Osteocyte (in vitro differentiated cells): ENCODE measurements at regions not wholly inside any gene's neighbourhood (a gene's known extent, or its start where the extent isn't known, plus 50 kb on each side); places are given as distances from the start of the nearest gene placed in this dataset.

Experiments used
- DNase-seq: peaks from one replicate; pipeline ENCODE4 v3.0.0; 2021; ENCODE audit warnings: mixed read lengths; ENCODE audit not compliant: unreplicated experiment; ENCODE audit errors: extremely low spot score
- H3K27ac Mint-ChIP-seq: one replicate; pipeline ENCODE4 v1.8.0; 2021; ENCODE audit warnings: mild to moderate bottlenecking, mixed read lengths; ENCODE audit not compliant: unreplicated experiment
- H3K27me3 Mint-ChIP-seq: one replicate; pipeline ENCODE4 v1.8.0; 2021; ENCODE audit warnings: mixed read lengths; ENCODE audit not compliant: unreplicated experiment
- H3K36me3 Mint-ChIP-seq: one replicate; pipeline ENCODE4 v1.8.0; 2021; ENCODE audit warnings: mixed read lengths; ENCODE audit not compliant: unreplicated experiment
- H3K4me1 Mint-ChIP-seq: one replicate; pipeline ENCODE4 v1.8.0; 2021; ENCODE audit warnings: mixed read lengths; ENCODE audit not compliant: unreplicated experiment
- H3K4me3 Mint-ChIP-seq: one replicate; pipeline ENCODE4 v1.8.0; 2021; ENCODE audit warnings: mild to moderate bottlenecking, moderate library complexity, mixed read lengths; ENCODE audit not compliant: unreplicated experiment
- H3K9me3 Mint-ChIP-seq: one replicate; pipeline ENCODE4 v1.8.0; 2021; ENCODE audit warnings: mixed read lengths; ENCODE audit not compliant: unreplicated experiment
- TF ChIP-seq, protein P1 (sequence below): fragments of 200-600 bp; sonication (generic); IDR thresholded peaks from 2 replicates; pipeline ENCODE4 v1.5.0; 2021; ENCODE audit warnings: antibody characterized with exemption, mild to moderate bottlenecking, moderate library complexity

DNA sequence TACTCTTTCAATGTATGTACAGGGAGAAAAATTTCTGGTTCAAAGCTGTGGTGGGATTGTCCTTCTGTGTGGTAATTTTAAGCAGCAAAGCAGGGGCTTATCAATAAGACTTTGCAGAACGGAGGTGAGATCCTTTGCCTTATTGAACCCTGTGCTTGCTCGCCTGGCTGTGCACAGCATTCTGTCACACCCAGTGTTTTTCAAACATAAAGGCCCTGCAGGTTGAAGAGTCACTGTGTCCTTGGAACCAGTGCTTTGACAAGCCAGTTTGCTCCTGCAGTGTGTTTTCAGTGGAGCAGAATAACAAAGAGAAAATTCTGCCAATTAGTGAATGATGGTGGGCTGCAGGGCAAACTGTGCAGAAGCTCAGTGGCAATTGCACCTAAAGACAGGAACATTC is 236.7 kb upstream of the PCSK5 start:
- Mint-ChIP-seq H3K4me3 (no peak overlapping the region), H3K9me3 (no peaks in the 10 kb centered on the region), H3K27ac (no peak overlapping the region), H3K36me3 (no peaks in the 10 kb centered on the region), H3K27me3 (peaks cover 29% of the 10 kb centered on the region), H3K4me1 (peaks cover 8% of the 10 kb centered on the region)
- no peak for DNase-seq
- TF ChIP-seq, protein P1, sequence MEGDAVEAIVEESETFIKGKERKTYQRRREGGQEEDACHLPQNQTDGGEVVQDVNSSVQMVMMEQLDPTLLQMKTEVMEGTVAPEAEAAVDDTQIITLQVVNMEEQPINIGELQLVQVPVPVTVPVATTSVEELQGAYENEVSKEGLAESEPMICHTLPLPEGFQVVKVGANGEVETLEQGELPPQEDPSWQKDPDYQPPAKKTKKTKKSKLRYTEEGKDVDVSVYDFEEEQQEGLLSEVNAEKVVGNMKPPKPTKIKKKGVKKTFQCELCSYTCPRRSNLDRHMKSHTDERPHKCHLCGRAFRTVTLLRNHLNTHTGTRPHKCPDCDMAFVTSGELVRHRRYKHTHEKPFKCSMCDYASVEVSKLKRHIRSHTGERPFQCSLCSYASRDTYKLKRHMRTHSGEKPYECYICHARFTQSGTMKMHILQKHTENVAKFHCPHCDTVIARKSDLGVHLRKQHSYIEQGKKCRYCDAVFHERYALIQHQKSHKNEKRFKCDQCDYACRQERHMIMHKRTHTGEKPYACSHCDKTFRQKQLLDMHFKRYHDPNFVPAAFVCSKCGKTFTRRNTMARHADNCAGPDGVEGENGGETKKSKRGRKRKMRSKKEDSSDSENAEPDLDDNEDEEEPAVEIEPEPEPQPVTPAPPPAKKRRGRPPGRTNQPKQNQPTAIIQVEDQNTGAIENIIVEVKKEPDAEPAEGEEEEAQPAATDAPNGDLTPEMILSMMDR: no peak

DNA sequence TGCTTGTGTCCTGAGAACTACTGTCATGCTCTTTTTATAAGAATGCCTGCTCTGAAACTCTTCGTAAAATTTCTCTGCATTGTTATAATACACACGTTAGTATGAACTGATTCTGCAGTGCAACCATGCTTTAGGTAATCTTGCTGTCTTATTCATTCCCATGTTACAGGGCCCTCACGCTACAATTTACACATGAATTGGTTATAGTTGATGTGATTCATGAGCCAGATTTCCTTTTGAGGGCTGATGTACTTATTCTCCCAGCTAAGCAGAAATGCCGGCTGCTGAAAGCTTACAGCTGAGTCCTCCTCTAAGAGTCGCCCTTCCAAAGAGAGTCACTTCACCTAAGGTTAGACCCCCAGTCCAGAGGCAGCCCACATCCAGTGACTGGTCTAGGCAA is 233.5 kb upstream of the PCSK5 start:
- H3K9me3 Mint-ChIP-seq: peaks cover 6% of the 10 kb centered on the region
- peaks cover 16% of the 10 kb centered on the region for H3K27me3 Mint-ChIP-seq
- TF ChIP-seq, protein P1: no peak
- H3K4me3 Mint-ChIP-seq: no peak overlapping the region
- no peak for DNase-seq
- peaks cover 11% of the 10 kb centered on the region for H3K4me1 Mint-ChIP-seq
- H3K36me3 Mint-ChIP-seq: no peaks in the 10 kb centered on the region
- H3K27ac Mint-ChIP-seq: no peak overlapping the region

DNA sequence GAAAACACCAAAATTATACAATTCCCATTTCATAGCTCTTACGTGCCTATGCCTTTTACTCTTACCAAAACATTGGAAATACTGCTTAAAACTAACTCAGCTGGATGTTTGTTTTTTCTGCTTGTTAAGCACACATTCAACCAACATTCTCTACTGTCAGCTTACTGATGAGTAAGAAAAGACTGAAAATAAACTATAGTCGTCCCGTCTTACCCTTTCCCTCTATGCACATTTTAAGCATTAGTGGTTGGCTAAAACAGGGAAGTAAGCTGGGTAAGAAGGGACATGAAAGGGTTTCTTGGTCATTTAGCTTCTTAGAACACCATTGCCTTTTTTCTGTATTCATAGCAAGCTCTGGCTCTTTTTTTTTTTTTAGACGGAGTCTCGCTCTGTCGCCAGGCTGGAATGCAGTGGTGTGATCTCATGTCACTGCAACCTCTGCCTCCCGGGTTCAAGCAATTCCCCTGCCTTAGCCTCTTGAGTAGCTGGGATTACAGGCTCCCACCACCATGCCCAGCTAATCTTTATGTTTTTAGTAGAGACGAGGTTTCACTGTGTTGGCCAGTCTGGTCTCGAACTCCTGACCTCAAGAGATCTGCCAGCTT is 232.1 kb upstream of the PCSK5 start:
- Mint-ChIP-seq H3K36me3 (no peaks in the 10 kb centered on the region), H3K9me3 (peaks cover 6% of the 10 kb centered on the region), H3K4me1 (peaks cover 11% of the 10 kb centered on the region), H3K27me3 (peaks cover 10% of the 10 kb centered on the region), H3K27ac (peak overlapping the region; percentile 64), H3K4me3 (peak overlapping the region; percentile 20)
- TF ChIP-seq, protein P1: no peak
- no peak for DNase-seq

DNA sequence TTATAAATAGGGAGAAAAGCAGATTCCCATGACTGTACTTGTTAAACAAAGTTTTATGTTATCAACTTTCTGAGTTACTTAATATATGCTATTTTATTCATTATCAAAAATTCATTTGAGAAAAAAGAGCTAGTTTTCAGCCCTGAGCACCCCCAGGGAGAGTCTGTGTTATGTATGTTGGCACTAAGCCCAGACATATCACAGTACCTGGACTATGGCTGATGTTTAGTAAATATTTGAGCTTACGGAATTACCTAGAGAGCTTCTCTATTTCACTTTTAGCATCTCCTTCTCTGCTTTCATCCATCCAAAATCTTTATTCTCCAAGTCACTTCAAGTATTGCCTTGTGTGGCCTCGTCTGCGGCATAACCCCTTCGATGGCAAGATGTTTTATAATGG is 225.9 kb upstream of the PCSK5 start:
- DNase-seq: no peak
- H3K27ac Mint-ChIP-seq: no peak overlapping the region
- no peak overlapping the region for H3K4me3 Mint-ChIP-seq
- no peaks in the 10 kb centered on the region for H3K36me3 Mint-ChIP-seq
- H3K9me3 Mint-ChIP-seq: peaks cover 5% of the 10 kb centered on the region
- TF ChIP-seq, protein P1: no peak
- H3K27me3 Mint-ChIP-seq: peaks cover 32% of the 10 kb centered on the region
- peaks cover 1% of the 10 kb centered on the region for H3K4me1 Mint-ChIP-seq

DNA sequence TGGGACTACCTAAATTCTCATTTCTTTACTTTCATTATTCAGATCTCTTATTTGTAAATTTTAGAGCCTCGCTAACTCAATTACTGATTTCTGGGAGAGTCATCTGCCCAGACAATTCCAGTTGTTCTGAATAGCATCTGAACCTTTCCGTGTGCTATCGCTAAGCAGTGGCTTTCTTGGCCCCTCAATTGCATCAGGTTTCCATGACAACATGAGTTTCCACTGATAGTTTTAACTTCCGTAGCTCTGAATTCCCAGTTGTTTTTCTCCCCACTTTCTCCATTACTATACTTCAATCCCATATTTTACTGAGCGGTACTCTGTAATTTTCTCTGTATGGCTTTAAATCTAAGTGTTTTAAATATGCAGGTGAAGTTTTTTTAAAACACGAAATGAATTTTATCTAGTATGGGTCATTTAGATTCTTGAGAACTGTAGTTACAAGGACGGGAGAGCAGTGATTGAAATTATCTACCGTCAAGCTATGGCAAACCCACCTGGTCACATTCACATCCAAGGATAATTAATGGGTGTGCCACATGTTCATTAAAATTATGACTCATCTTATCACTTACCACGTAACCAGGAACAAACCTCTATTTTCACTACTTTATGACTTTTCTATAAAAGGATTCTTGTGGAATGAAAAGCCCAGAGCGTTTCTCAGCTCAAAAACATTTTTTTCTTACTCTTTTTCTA is 223.5 kb upstream of the PCSK5 start:
- H3K9me3 Mint-ChIP-seq: no peaks in the 10 kb centered on the region
- TF ChIP-seq, protein P1: no peak
- H3K4me1 Mint-ChIP-seq: no peaks in the 10 kb centered on the region

More for the DNA sequence above, 223.5 kb upstream of the PCSK5 start:
- peaks cover 36% of the 10 kb centered on the region for H3K27me3 Mint-ChIP-seq
- no peak overlapping the region for H3K27ac Mint-ChIP-seq
- H3K36me3 Mint-ChIP-seq: no peaks in the 10 kb centered on the region
- no peak overlapping the region for H3K4me3 Mint-ChIP-seq
- DNase-seq: no peak
